Mesodermal cell (in vitro differentiated cells): ENCODE measurements at regions not wholly inside any gene's neighbourhood (a gene's known extent, or its start where the extent isn't known, plus 50 kb on each side); places are given as distances from the start of the nearest gene placed in this dataset.
"Not testable (repeated sequence)": the region's sequence is repeated elsewhere in the genome, so short reads cannot be mapped to it uniquely, and the experiment has no call there.

Experiments used
- H3K27ac ChIP-seq: 2 replicates; pipeline ENCODE4 v1.7.0; 2013; ENCODE audit warnings: mild to moderate bottlenecking, low read depth, low read length, moderate library complexity; ENCODE audit not compliant: severe bottlenecking
- H3K36me3 ChIP-seq: 2 replicates; pipeline ENCODE4 v1.7.1; 2013; ENCODE audit warnings: mild to moderate bottlenecking, low read length, moderate library complexity; ENCODE audit not compliant: control insufficient read depth, insufficient read depth
- H3K4me1 ChIP-seq: one replicate; pipeline ENCODE4 v1.7.1; 2013; ENCODE audit warnings: mild to moderate bottlenecking, low read length; ENCODE audit not compliant: insufficient read depth, control insufficient read depth, poor library complexity, severe bottlenecking
- H3K4me3 ChIP-seq: 2 replicates; pipeline ENCODE4 v1.7.0; 2013; ENCODE audit warnings: low read length, control low read depth, mild to moderate bottlenecking; ENCODE audit not compliant: insufficient read depth, poor library complexity, severe bottlenecking; ENCODE audit errors: extremely low read depth
- H3K9me3 ChIP-seq: 2 replicates; pipeline ENCODE4 v1.7.1; 2013; ENCODE audit warnings: mild to moderate bottlenecking, low read length, moderate library complexity; ENCODE audit not compliant: control insufficient read depth
- WGBS, 2 experiments: methylation state at CpG; one replicate each; pipeline ENCODE4 v1.1.5; 2013; ENCODE audit warnings: missing lambda C conversion rate in 2 of 2; ENCODE audit not compliant: insufficient coverage in 2 of 2; 5-methylcytosine and 5-hydroxymethylcytosine counted together

- no peaks in the 10 kb centered on the region for H3K4me1 ChIP-seq
- H3K36me3 ChIP-seq: no peaks in the 10 kb centered on the region
- no peak overlapping the region for H3K27ac ChIP-seq
- H3K9me3 ChIP-seq: no peaks in the 10 kb centered on the region
- H3K4me3 ChIP-seq: no peak overlapping the region
- no CpG with 5 or more reads among the region's 3 CpGs for WGBS, 2 experiments
Observed at GRCh38 chr5:85517386-85517785, 1100.4 kb upstream of the COX7C start.

- no CpG with 5 or more reads among the region's 4 CpGs for WGBS, 2 experiments
- no peak overlapping the region for H3K27ac ChIP-seq
- no peaks in the 10 kb centered on the region for H3K4me1 ChIP-seq
- no peak overlapping the region for H3K4me3 ChIP-seq
- H3K9me3 ChIP-seq: no peaks in the 10 kb centered on the region
- no peaks in the 10 kb centered on the region for H3K36me3 ChIP-seq
Observed at GRCh38 chr5:85533341-85534047, 1084.2 kb upstream of the COX7C start.

- Histone ChIP-seq H3K9me3 (no peaks in the 10 kb centered on the region), H3K4me3 (no peak overlapping the region)
Observed at GRCh38 chr5:85538362-85538761, 1079.4 kb upstream of the COX7C start.

DNA sequence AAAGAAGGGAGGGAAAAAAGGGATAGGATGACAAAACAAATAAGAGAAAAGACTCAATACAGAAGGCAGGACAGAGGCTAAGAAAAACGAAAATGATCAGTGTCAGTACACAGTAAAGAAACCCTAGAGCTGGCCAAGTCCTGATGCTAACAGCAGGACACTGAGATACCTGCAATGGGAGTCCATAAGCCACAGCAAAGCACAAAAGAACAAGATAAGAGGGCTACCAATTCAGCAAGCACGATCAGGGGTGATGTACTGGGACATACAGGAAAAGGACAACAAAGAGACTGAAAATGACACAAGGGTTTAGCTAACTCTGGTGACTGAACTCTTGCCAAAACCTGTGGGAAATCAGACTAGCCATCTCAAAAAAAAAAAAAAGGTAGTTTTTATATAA, 1072.6 kb upstream of the COX7C start:
- Histone ChIP-seq H3K4me1 (no peaks in the 10 kb centered on the region), H3K4me3 (no peak overlapping the region), H3K36me3 (no peaks in the 10 kb centered on the region), H3K27ac (no peak overlapping the region), H3K9me3 (no peaks in the 10 kb centered on the region)
- 33 to 60% methylated on average over 1 to 2 of the region's 2 CpGs for WGBS, 2 experiments

More at GRCh38 chr5:85538362-85538761, 1079.4 kb upstream of the COX7C start:
- H3K4me1 ChIP-seq: no peaks in the 10 kb centered on the region
- no peaks in the 10 kb centered on the region for H3K36me3 ChIP-seq
- no peak overlapping the region for H3K27ac ChIP-seq

DNA sequence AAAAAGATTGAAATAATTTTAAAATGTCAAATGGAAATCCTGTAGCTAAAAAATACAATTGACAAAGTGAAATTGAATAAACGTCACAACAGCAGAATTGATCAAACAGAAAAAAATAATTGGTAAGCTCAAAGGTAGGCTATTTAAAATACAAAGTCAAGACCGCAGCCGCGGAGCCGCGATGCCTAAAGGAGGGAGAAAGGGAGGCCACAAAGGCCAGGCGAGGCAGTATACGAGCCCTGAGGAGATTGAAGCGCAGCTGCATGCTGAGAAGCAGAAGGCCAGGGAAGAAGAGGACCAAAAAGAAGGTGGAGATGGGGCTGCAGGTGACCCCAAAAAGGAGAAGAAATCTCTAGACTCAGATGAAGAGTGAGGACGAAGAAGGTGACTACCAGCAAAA, 1068.5 kb upstream of the COX7C start:
- Histone ChIP-seq H3K36me3 (no peaks in the 10 kb centered on the region), H3K27ac (no peak overlapping the region), H3K9me3 (peaks cover 7% of the 10 kb centered on the region), H3K4me3 (no peak overlapping the region), H3K4me1 (no peaks in the 10 kb centered on the region)
- WGBS, 2 experiments: 94 to 97% methylated on average over 8 to 9 of the region's 10 CpGs

GRCh38 chr5:85549836-85550599, 1067.7 kb upstream of the COX7C start:
- 92 to 96% methylated on average over 15 of the region's 24 CpGs for WGBS, 2 experiments
- Histone ChIP-seq H3K4me1 (no peaks in the 10 kb centered on the region), H3K9me3 (peaks cover 7% of the 10 kb centered on the region), H3K27ac (no peak overlapping the region), H3K4me3 (no peak overlapping the region), H3K36me3 (no peaks in the 10 kb centered on the region)

GRCh38 chr5:85556464-85556863, 1061.3 kb upstream of the COX7C start:
- H3K36me3 ChIP-seq: no peaks in the 10 kb centered on the region
- no peaks in the 10 kb centered on the region for H3K4me1 ChIP-seq
- no peak overlapping the region for H3K4me3 ChIP-seq
- WGBS, 2 experiments: 91 to 100% methylated on average over 1 to 3 of the region's 3 CpGs
- H3K27ac ChIP-seq: no peak overlapping the region
- H3K9me3 ChIP-seq: peaks cover 7% of the 10 kb centered on the region

DNA sequence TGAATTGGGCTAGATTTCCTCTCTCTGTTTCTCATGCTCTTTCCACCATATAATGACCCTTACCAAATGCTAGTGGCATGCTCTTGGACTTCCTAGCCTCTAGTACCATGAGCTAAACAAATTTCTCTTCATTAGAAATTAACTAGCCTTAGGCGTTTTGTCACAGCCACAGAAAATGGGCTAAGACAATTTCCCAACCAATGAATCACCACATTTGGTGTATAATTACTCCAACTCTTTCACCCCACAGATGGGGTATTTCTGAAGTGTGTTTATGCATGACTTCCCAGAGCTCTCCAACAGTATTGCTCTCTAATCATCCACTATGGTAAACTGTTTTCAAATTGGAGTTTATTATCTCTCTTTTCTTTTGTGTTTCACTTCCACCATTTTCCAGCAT, 1041.1 kb upstream of the COX7C start:
- no peak overlapping the region for H3K4me3 ChIP-seq
- no peak overlapping the region for H3K27ac ChIP-seq
- no peaks in the 10 kb centered on the region for H3K36me3 ChIP-seq
- H3K4me1 ChIP-seq: no peaks in the 10 kb centered on the region
- WGBS, 2 experiments: 83% methylated on average over 1 of the region's 1 CpG; no CpG with 5 or more reads in 1 of the 2 experiments
- H3K9me3 ChIP-seq: no peaks in the 10 kb centered on the region

- not testable (repeated sequence) for H3K4me1 ChIP-seq, H3K4me3 ChIP-seq, H3K27ac ChIP-seq, H3K36me3 ChIP-seq, H3K9me3 ChIP-seq
- 50 to 53% methylated on average over 2 to 3 of the region's 6 CpGs for WGBS, 2 experiments
Observed at GRCh38 chr5:85587806-85588205, 1029.9 kb upstream of the COX7C start.

GRCh38 chr5:85588268-85588667, 1029.5 kb upstream of the COX7C start:
- 80 to 100% methylated on average over 3 of the region's 3 CpGs for WGBS, 2 experiments

DNA sequence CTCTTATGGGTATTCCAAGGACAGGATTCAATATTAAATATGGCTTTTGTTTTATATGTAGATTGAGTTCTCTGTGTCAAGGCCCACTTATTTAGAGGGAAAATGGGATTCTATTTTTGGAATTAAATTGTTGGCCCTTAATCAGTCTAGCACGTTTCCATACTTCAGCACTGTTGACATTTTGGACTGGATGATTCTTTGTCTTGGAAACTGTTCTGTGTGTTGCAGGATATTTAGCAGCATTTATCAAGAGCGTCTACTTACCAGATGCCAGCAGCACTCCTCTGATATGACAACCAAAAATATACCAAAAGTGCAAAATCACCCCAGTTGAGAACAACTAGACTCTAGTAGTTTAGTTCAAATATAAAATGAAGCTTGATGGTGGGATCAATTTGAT, 1027.0 kb upstream of the COX7C start:
- WGBS, 2 experiments: 80% methylated on average over 1 of the region's 2 CpGs; no CpG with 5 or more reads in 1 of the 2 experiments
- no peaks in the 10 kb centered on the region for H3K9me3 ChIP-seq
- H3K27ac ChIP-seq: no peak overlapping the region
- H3K4me3 ChIP-seq: no peak overlapping the region
- peaks cover 5% of the 10 kb centered on the region for H3K4me1 ChIP-seq
- no peaks in the 10 kb centered on the region for H3K36me3 ChIP-seq

More at GRCh38 chr5:85588268-85588667, 1029.5 kb upstream of the COX7C start:
- H3K4me3 ChIP-seq, H3K9me3 ChIP-seq, H3K27ac ChIP-seq, H3K4me1 ChIP-seq, H3K36me3 ChIP-seq: not testable (repeated sequence)
